ENCODE measurements at regions not wholly inside any gene's neighbourhood (a gene's known extent, or its start where the extent isn't known, plus 50 kb on each side); places are given as distances from the start of the nearest gene placed in this dataset.

DNA sequence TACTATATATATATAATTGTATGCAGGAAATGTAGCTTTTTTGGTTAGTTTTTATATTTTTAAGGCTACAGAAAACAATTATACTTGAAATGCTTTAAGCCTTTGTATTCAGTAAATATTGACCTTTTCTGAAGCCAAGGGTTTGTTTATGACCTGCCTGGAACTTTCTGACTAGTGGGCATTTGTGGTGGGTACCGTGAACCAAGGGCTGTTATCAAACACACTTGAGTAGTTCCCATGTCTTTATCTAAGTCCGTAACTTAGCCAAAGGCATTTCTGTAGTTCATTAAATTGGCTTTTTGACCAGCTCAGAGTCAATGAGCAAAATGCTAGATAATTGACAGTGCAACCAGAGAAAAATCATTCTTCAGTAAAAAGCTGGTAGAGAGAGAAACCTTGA, 1444.2 kb upstream of the SLC10A2 start:
- no peak for TF ChIP-seq GATA3 (IDR thresholded peaks at IDR 0.05; ENCODE audit: low read depth, low read length)
- no peak for TF ChIP-seq GATA2 (IDR thresholded peaks at IDR 0.05; ENCODE audit: low read depth, low read length)

GRCh38 chr13:104491916-104492315, 1425.7 kb upstream of the SLC10A2 start:
- TF ChIP-seq GATA3 (IDR thresholded peaks at IDR 0.05; ENCODE audit: low read depth, low read length), result no peak
- TF ChIP-seq GATA2 (IDR thresholded peaks at IDR 0.05; ENCODE audit: low read depth, low read length), result no peak

- TF ChIP-seq GATA3 (IDR thresholded peaks at IDR 0.05; ENCODE audit: low read depth, low read length) (no peak), GATA2 (IDR thresholded peaks at IDR 0.05; ENCODE audit: low read depth, low read length) (no peak)
Measured at GRCh38 chr13:104487006-104487405, 1420.8 kb upstream of the SLC10A2 start.

GRCh38 chr13:104485571-104485970, 1419.4 kb upstream of the SLC10A2 start:
- TF ChIP-seq GATA2 (IDR thresholded peaks at IDR 0.05; ENCODE audit: low read depth, low read length), result no peak
- no peak for TF ChIP-seq GATA3 (IDR thresholded peaks at IDR 0.05; ENCODE audit: low read depth, low read length)

GRCh38 chr13:104483631-104484030, 1417.4 kb upstream of the SLC10A2 start:
- TF ChIP-seq GATA2 (IDR thresholded peaks at IDR 0.05; ENCODE audit: low read depth, low read length) (no peak), GATA3 (IDR thresholded peaks at IDR 0.05; ENCODE audit: low read depth, low read length) (no peak)

- TF ChIP-seq GATA3 (IDR thresholded peaks at IDR 0.05; ENCODE audit: low read depth, low read length) (no peak), GATA2 (IDR thresholded peaks at IDR 0.05; ENCODE audit: low read depth, low read length) (no peak)
Measured at GRCh38 chr13:104477261-104477660, 1411.0 kb upstream of the SLC10A2 start.

- TF ChIP-seq GATA2 (IDR thresholded peaks at IDR 0.05; ENCODE audit: low read depth, low read length) (no peak), GATA3 (IDR thresholded peaks at IDR 0.05; ENCODE audit: low read depth, low read length) (no peak)
Measured at GRCh38 chr13:104473936-104474335, 1407.7 kb upstream of the SLC10A2 start.

DNA sequence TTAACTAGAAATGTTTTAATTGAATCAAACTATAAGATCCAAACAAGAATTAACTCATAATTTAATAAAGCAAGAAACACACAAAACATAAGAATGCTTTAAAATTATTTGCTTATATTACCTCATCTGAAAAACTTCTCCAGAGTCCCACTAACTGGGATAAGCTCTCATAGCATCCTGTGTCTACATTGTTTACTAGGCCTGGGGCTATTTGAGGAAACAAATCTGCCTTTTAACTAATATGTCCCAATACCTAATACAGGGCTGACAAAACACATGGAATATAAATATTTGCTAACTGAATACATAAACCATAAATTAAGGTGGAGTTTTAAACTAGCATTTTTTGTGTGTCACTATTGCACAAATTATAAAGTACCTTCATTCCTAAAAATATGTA, 1399.8 kb upstream of the SLC10A2 start:
- no peak for TF ChIP-seq GATA3 (IDR thresholded peaks at IDR 0.05; ENCODE audit: low read depth, low read length)
- no peak for TF ChIP-seq GATA2 (IDR thresholded peaks at IDR 0.05; ENCODE audit: low read depth, low read length)

DNA sequence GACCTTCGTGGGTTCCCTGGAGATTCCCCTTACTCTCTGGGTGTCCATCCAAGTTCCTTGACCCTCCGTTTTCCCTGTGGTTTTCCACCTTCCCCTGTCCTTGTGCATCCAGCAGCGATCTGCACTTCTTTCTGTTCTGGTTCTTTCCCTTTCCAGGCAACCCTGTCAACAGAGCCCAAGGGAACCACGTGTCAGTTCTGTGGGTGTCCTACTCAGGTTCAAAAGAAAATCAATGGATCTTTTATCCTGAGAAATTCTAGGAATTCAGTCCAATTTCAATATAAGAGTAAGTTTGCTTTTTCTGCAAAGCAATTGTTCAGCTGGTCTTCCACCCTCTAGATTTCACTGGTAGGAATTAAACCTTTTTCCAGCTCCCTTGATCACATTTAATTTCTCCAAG, 1394.8 kb upstream of the SLC10A2 start:
- TF ChIP-seq GATA2 (IDR thresholded peaks at IDR 0.05; ENCODE audit: low read depth, low read length) (no peak), GATA3 (IDR thresholded peaks at IDR 0.05; ENCODE audit: low read depth, low read length) (no peak)

DNA sequence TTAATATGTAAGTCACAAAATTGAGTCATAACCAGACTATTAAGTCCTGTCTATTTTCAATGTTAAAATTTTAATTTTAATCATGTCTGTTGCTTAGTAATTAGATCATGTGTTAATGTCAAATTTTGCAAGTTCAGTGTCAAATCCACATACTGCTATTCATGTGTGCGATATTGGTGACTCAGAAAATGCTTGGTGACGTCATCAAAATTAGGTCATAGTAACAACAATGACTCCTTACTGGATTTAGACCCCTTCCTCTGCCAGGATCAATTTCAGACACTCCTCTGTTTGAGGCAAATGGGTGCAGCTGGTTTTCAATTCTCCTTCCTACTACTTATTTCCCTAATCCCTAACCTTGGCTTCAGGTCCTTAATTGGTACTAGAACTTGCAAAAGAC, 1394.3 kb upstream of the SLC10A2 start:
- TF ChIP-seq GATA2 (IDR thresholded peaks at IDR 0.05; ENCODE audit: low read depth, low read length), result no peak
- TF ChIP-seq GATA3 (IDR thresholded peaks at IDR 0.05; ENCODE audit: low read depth, low read length), result no peak

DNA sequence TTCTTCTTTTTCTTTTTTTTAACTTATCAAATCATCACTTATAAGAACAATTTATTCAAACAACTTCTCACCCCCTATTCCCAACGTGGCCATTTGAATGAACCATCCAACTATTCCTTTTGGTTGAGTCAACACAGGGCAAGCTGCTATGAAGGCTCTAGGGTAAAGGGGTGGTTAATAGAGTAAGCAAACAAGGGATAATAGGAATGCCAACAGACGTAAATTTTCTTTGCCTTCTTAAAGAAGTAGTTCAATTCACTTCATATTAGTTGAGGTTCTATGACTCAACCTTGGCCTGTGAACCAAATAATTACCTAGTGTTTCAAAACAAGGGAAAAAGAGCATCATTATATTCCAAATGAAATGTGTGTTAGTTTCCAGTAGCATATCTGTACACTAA, 1383.8 kb upstream of the SLC10A2 start:
- no peak for TF ChIP-seq GATA2 (IDR thresholded peaks at IDR 0.05; ENCODE audit: low read depth, low read length)
- no peak for TF ChIP-seq GATA3 (IDR thresholded peaks at IDR 0.05; ENCODE audit: low read depth, low read length)

GRCh38 chr13:104447348-104447747, 1381.1 kb upstream of the SLC10A2 start:
- TF ChIP-seq GATA3 (IDR thresholded peaks at IDR 0.05; ENCODE audit: low read depth, low read length) (no peak), GATA2 (IDR thresholded peaks at IDR 0.05; ENCODE audit: low read depth, low read length) (no peak)

DNA sequence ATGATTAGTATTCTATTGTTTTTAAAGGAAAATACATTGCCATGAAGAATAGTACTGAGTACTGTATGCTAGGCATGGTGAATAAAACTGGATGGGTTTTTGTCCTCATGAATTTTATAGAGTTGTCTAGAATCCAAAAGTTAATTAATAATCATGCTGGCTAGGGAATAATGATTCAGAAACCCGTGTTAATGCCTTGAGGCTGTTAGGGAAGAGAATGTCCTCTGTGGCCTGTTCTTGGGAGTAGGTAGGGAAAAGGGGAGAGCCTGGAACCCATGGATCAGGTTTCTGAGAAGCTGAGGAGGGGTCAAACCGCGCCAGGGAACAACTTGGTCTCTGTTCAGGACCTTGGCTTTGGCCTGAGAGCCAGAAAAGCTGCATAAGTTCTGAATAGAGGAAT, 1376.3 kb upstream of the SLC10A2 start:
- TF ChIP-seq GATA2 (IDR thresholded peaks at IDR 0.05; ENCODE audit: low read depth, low read length) (no peak), GATA3 (IDR thresholded peaks at IDR 0.05; ENCODE audit: low read depth, low read length) (no peak)

GRCh38 chr13:104436555-104436954, 1370.3 kb upstream of the SLC10A2 start:
- TF ChIP-seq GATA3 (IDR thresholded peaks at IDR 0.05; ENCODE audit: low read depth, low read length) (no peak), GATA2 (IDR thresholded peaks at IDR 0.05; ENCODE audit: low read depth, low read length) (no peak)

GRCh38 chr13:104431895-104432294, 1365.7 kb upstream of the SLC10A2 start:
- TF ChIP-seq GATA3 (IDR thresholded peaks at IDR 0.05; ENCODE audit: low read depth, low read length) (no peak), GATA2 (IDR thresholded peaks at IDR 0.05; ENCODE audit: low read depth, low read length) (no peak)

- TF ChIP-seq GATA2 (IDR thresholded peaks at IDR 0.05; ENCODE audit: low read depth, low read length), result no peak
- no peak for TF ChIP-seq GATA3 (IDR thresholded peaks at IDR 0.05; ENCODE audit: low read depth, low read length)
Measured at GRCh38 chr13:104426435-104426834, 1360.2 kb upstream of the SLC10A2 start.

Data from SH-SY5Y (cell line).